Prostate gland (tissue), 2 donors: ENCODE measurements at regions not wholly inside any gene's neighbourhood (a gene's known extent, or its start where the extent isn't known, plus 50 kb on each side); places are given as distances from the start of the nearest gene placed in this dataset.

ENCODE experiments used
- DNase-seq: peaks from one replicate; pipeline ENCODE4 v3.0.0-alpha.2; 2019; ENCODE audit warnings: low spot score
- H3K27ac ChIP-seq, 2 donors: fragments of 200-600 bp; sonication (generic); 2 replicates each; pipeline ENCODE4 v1.5.1; 2017 to 2019
- H3K27me3 ChIP-seq: fragments of 200-600 bp; sonication (generic); replicated peaks from 2 replicates; pipeline ENCODE4 v1.5.1; 2019; ENCODE audit not compliant: insufficient read depth
- H3K36me3 ChIP-seq, 2 donors: fragments of 200-600 bp; sonication (generic); 1 replicate in 1 of 2; 2 replicates in 1 of 2; pipeline versions ENCODE4 v1.5.1 to v1.8.1; 2017 to 2019
- H3K4me1 ChIP-seq: fragments of 200-600 bp; sonication (generic); replicated peaks from 2 replicates; pipeline ENCODE4 v1.5.1; 2019
- H3K4me3 ChIP-seq, 2 donors: fragments of 200-600 bp; sonication (generic); 2 replicates each; pipeline ENCODE4 v1.5.1; 2017 to 2019
- H3K9me3 ChIP-seq: fragments of 200-600 bp; sonication (generic); 2 replicates; pipeline ENCODE4 v1.5.1; 2017
- CTCF ChIP-seq, 4 experiments: fragments of 200-600 bp in 2 of 4; fragments of 450-650 bp in 2 of 4; sonication (generic) in 2 of 4; IDR thresholded peaks; 1 replicate in 3 of 4; 2 replicates in 1 of 4; pipeline ENCODE4 v1.5.1; 2016 to 2019; ENCODE audit warnings: antibody characterized with exemption in 4 of 4, mild to moderate bottlenecking in 2 of 4, moderate library complexity in 2 of 4
- POLR2A ChIP-seq: fragments of 450-650 bp; IDR thresholded peaks from one replicate; pipeline ENCODE4 v1.6.1; 2016; ENCODE audit warnings: antibody characterized with exemption, mild to moderate bottlenecking
- POLR2AphosphoS5 ChIP-seq: sonication (generic); formaldehyde crosslinking; IDR thresholded peaks from one replicate; pipeline ENCODE4 v1.6.1; 2017; ENCODE audit warnings: antibody characterized with exemption
- WGBS: methylation state at CpG from one replicate; pipeline ENCODE4 v1.1.5; 2018; 5-methylcytosine and 5-hydroxymethylcytosine counted together
- intact Hi-C: fragments of 100-400 bp; cut with DNase I; formaldehyde crosslinking; loops from one replicate; pipeline ENCODE4 v1.14.2; 2022

- DNase-seq: no peak
- intact Hi-C loops: no loop called here
- Histone ChIP-seq H3K4me1 (no peaks in the 10 kb centered on the region), H3K27ac (no peak overlapping the region), H3K4me3 (no peak overlapping the region), H3K36me3 (no peaks in the 10 kb centered on the region), H3K27me3 (no peaks in the 10 kb centered on the region), H3K9me3 (no peaks in the 10 kb centered on the region)
- TF ChIP-seq CTCF (IDR thresholded peaks at IDR 0.05) (no peak), POLR2AphosphoS5 (no peak), POLR2A (no peak)
- WGBS: 54% methylated on average over 2 of the region's 2 CpGs
Measured at GRCh38 chrX:94511564-94511963, 837.6 kb downstream of the FAM133A start.

GRCh38 chrX:94515009-94515408, 841.0 kb downstream of the FAM133A start:
- Histone ChIP-seq H3K9me3 (no peaks in the 10 kb centered on the region), H3K36me3 (no peaks in the 10 kb centered on the region), H3K4me3 (no peak overlapping the region), H3K27ac (no peak overlapping the region), H3K27me3 (no peaks in the 10 kb centered on the region), H3K4me1 (no peaks in the 10 kb centered on the region)
- intact Hi-C loops: no loop called here
- WGBS: 60% methylated on average over 1 of the region's 1 CpG
- TF ChIP-seq POLR2A: no peak
- TF ChIP-seq POLR2AphosphoS5: no peak
- TF ChIP-seq CTCF (IDR thresholded peaks at IDR 0.05): no peak
- no peak for DNase-seq

- Histone ChIP-seq H3K27me3 (no peaks in the 10 kb centered on the region), H3K36me3 (no peaks in the 10 kb centered on the region), H3K4me3 (no peak overlapping the region), H3K9me3 (no peaks in the 10 kb centered on the region), H3K4me1 (no peaks in the 10 kb centered on the region), H3K27ac (no peak overlapping the region)
- no peak for TF ChIP-seq CTCF (IDR thresholded peaks at IDR 0.05)
- TF ChIP-seq POLR2A: no peak
- no peak for TF ChIP-seq POLR2AphosphoS5
- DNase-seq: no peak
- 78% methylated on average over 1 of the region's 1 CpG for WGBS
- intact Hi-C loops: no loop called here
Measured at GRCh38 chrX:94524867-94525266, 850.9 kb downstream of the FAM133A start.

GRCh38 chrX:94545722-94546121, 871.7 kb downstream of the FAM133A start:
- Histone ChIP-seq H3K4me1 (no peaks in the 10 kb centered on the region), H3K9me3 (no peaks in the 10 kb centered on the region), H3K27me3 (no peaks in the 10 kb centered on the region), H3K27ac (no peak overlapping the region), H3K36me3 (no peaks in the 10 kb centered on the region), H3K4me3 (no peak overlapping the region)
- no peak for DNase-seq
- 59% methylated on average over 2 of the region's 2 CpGs for WGBS
- TF ChIP-seq POLR2AphosphoS5 (no peak), CTCF (IDR thresholded peaks at IDR 0.05) (no peak), POLR2A (no peak)
- intact Hi-C loops: no loop called here

- H3K4me3 ChIP-seq: no peak overlapping the region
- WGBS: 87% methylated on average over 4 of the region's 4 CpGs
- no peak for DNase-seq
- TF ChIP-seq CTCF (IDR thresholded peaks at IDR 0.05): no peak
- no peak for TF ChIP-seq POLR2AphosphoS5
- no peak for TF ChIP-seq POLR2A
- H3K27me3 ChIP-seq: no peaks in the 10 kb centered on the region
- no peak overlapping the region for H3K27ac ChIP-seq
- intact Hi-C loops: no loop called here
- no peaks in the 10 kb centered on the region for H3K9me3 ChIP-seq
- no peaks in the 10 kb centered on the region for H3K36me3 ChIP-seq
- no peaks in the 10 kb centered on the region for H3K4me1 ChIP-seq
Measured at GRCh38 chrX:94551831-94552230, 877.8 kb downstream of the FAM133A start.
